ENCODE measurements at regions not wholly inside any gene's neighbourhood (a gene's known extent, or its start where the extent isn't known, plus 50 kb on each side); places are given as distances from the start of the nearest gene placed in this dataset.

- DNase-seq: no peak
Measured at GRCh38 chr5:6235726-6236125, 142.6 kb downstream of the MED10 start.

- DNase-seq: no peak
Measured at GRCh38 chr5:6228257-6229250, 149.8 kb downstream of the MED10 start.

- DNase-seq: no peak
Measured at GRCh38 chr5:6225121-6225607, 153.2 kb downstream of the MED10 start.

- DNase-seq: no peak
Measured at GRCh38 chr5:6224406-6224805, 153.9 kb downstream of the MED10 start.

- no peak for DNase-seq
Measured at GRCh38 chr5:6222899-6223298, 155.4 kb downstream of the MED10 start.

- no peak for DNase-seq
Measured at GRCh38 chr5:6222121-6222520, 156.2 kb downstream of the MED10 start.

GRCh38 chr5:6221141-6221626, 157.2 kb downstream of the MED10 start:
- no peak for DNase-seq

GRCh38 chr5:6220346-6221088, 157.8 kb downstream of the MED10 start:
- no peak for DNase-seq

- DNase-seq: no peak
Measured at GRCh38 chr5:6218517-6218916, 159.8 kb downstream of the MED10 start.

- no peak for DNase-seq
Measured at GRCh38 chr5:6218116-6218515, 160.2 kb downstream of the MED10 start.

- DNase-seq: no peak
Measured at GRCh38 chr5:6216471-6217075, 161.8 kb downstream of the MED10 start.

- no peak for DNase-seq
Measured at GRCh38 chr5:6215891-6216290, 162.5 kb downstream of the MED10 start.

GRCh38 chr5:6212244-6212643, 166.1 kb downstream of the MED10 start:
- DNase-seq: no peak

GRCh38 chr5:6206501-6206900, 171.8 kb downstream of the MED10 start:
- no peak for DNase-seq

- DNase-seq: no peak
Measured at GRCh38 chr5:6202968-6203365, 175.4 kb downstream of the MED10 start.

GRCh38 chr5:6202149-6202967, 176.0 kb downstream of the MED10 start:
- DNase-seq: no peak

- peak; percentile 18 for DNase-seq
Measured at GRCh38 chr5:6201631-6202030, 176.7 kb downstream of the MED10 start.

- no peak for DNase-seq
Measured at GRCh38 chr5:6198531-6198930, 179.8 kb downstream of the MED10 start.

GRCh38 chr5:6197427-6197826, 180.9 kb downstream of the MED10 start:
- DNase-seq: no peak

- DNase-seq: no peak
Measured at GRCh38 chr5:6195711-6196358, 182.5 kb downstream of the MED10 start.

GRCh38 chr5:6194906-6195612, 183.3 kb downstream of the MED10 start:
- no peak for DNase-seq
